CD4-positive, alpha-beta T cell (primary cell): ENCODE measurements at regions not wholly inside any gene's neighbourhood (a gene's known extent, or its start where the extent isn't known, plus 50 kb on each side); places are given as distances from the start of the nearest gene placed in this dataset.

Experiments
- ATAC-seq: fragments of 200-7000 bp; cut with Tn5 transposase; one replicate; pipeline ENCODE4 v1.10.0; 2022; ENCODE audit warnings: mild to moderate bottlenecking; ENCODE audit not compliant: poor library complexity
- CTCF ChIA-PET: fragments of 350-600 bp; sonication (Branson Sonifier 250); formaldehyde crosslinking; loops from one replicate; lab custom pipeline; 2021; ENCODE audit warnings: antibody characterized with exemption, inconsistent platforms; lab: Charles Lee
- POLR2A ChIA-PET: fragments of 350-600 bp; sonication (Branson Sonifier 250); formaldehyde crosslinking; loops from one replicate; lab custom pipeline; 2021; ENCODE audit warnings: antibody characterized with exemption, inconsistent platforms; lab: Charles Lee
- DNase-seq, 14 experiments: peaks; one replicate each; pipeline ENCODE4 v3.0.0-alpha.2; 2013 to 2020; ENCODE audit warnings: mixed read lengths in 2 of 14
- H3K27ac ChIP-seq, 2 donors: one replicate each; pipeline versions ENCODE4 v1.5.1 to v1.7.0; 2013; ENCODE audit warnings: low read length in 2 of 2, low read depth in 1 of 2, mild to moderate bottlenecking in 1 of 2
- H3K27me3 ChIP-seq, 2 experiments: 1 replicate in 1 of 2; 2 replicates in 1 of 2; pipeline versions ENCODE4 v1.6.1 to v1.7.0; 2013; ENCODE audit warnings: low read length in 2 of 2, control low read depth in 1 of 2, mild to moderate bottlenecking in 1 of 2, moderate library complexity in 1 of 2; ENCODE audit not compliant: insufficient read depth in 2 of 2, control insufficient read depth in 1 of 2
- H3K36me3 ChIP-seq: one replicate; pipeline ENCODE4 v1.6.1; 2013; ENCODE audit warnings: low read length, control low read depth; ENCODE audit not compliant: insufficient read depth
- H3K4me1 ChIP-seq: one replicate; pipeline ENCODE4 v1.6.1; 2013; ENCODE audit warnings: low read length, control low read depth; ENCODE audit not compliant: insufficient read depth
- H3K4me3 ChIP-seq: one replicate; pipeline ENCODE4 v1.5.1; 2013; ENCODE audit warnings: mild to moderate bottlenecking, low read length, moderate library complexity
- H3K9me3 ChIP-seq, 2 experiments: 1 replicate in 1 of 2; 2 replicates in 1 of 2; pipeline versions ENCODE4 v1.6.1 to v1.7.0; 2013; ENCODE audit warnings: low read length in 2 of 2, mild to moderate bottlenecking in 2 of 2, control low read depth in 1 of 2, moderate library complexity in 1 of 2; ENCODE audit not compliant: control insufficient read depth in 1 of 2, insufficient read depth in 1 of 2
- H3K27ac Mint-ChIP-seq: one replicate; pipeline ENCODE4 v1.8.0; 2020; ENCODE audit warnings: mixed read lengths
- H3K27me3 Mint-ChIP-seq: one replicate; pipeline ENCODE4 v1.8.0; 2021; ENCODE audit warnings: mixed read lengths
- H3K36me3 Mint-ChIP-seq: one replicate; pipeline ENCODE4 v1.8.0; 2021; ENCODE audit warnings: low read depth, mixed read lengths
- H3K4me1 Mint-ChIP-seq: one replicate; pipeline ENCODE4 v1.8.0; 2021; ENCODE audit warnings: low read depth, mixed read lengths
- H3K4me3 Mint-ChIP-seq: one replicate; pipeline ENCODE4 v1.8.0; 2020; ENCODE audit warnings: mild to moderate bottlenecking, mixed read lengths
- H3K9me3 Mint-ChIP-seq: one replicate; pipeline ENCODE4 v1.8.0; 2020; ENCODE audit warnings: mixed read lengths
- intact Hi-C, 2 experiments: fragments of 100-400 bp; cut with DNase I in 1 of 2; cut with micrococcal nuclease in 1 of 2; formaldehyde crosslinking; loops; one replicate each; pipeline versions ENCODE4 v1.15.1 to v1.9.0; 2023 to 2025; cut with DNase I, micrococcal nuclease
- TF ChIP-seq, protein P1 (sequence below): fragments of 200-600 bp; IDR thresholded peaks from one replicate; pipeline ENCODE4 v1.8.0; 2022; ENCODE audit warnings: antibody characterized with exemption, mild to moderate bottlenecking

DNA sequence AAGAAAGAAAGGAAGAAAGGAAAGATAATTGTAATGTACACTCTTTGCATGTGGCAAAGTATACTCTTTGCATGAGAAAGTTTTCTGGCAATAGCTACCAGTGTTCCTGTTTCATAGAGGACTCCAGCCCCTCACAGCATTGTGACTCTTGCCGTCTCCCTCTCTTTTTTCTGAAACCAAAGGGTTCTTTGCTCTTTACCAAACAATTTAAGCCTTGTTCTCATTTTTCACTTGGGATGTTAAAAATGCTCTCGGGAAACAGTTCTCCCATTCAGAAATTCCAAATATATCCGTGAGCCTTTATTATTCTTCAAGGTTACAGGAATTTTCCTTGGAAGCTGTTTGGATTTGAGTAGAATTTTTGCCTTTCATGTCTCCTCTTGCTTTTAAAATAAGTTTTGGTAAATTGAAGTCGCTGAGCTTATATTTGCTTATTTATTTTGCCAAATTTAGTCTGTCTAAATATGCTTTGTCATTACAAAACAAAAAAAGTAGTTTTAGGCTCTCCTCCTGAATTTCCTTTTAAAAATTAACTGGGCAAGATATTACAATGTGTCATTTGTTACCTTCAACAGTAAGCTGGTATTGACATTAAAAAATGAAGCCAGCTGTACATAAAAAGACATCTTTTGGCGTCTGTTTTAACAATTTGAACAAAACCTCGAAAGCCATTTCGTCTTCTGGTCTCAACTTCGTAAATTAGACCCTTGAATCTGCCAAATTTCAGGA lies 103.8 kb upstream of the ARMC2 start:
- H3K4me1 Mint-ChIP-seq: no peaks in the 10 kb centered on the region
- DNase-seq (no peak), ATAC-seq (no peak)
- no peak overlapping the region for H3K4me3 Mint-ChIP-seq
- H3K27ac ChIP-seq: no peak overlapping the region
- H3K4me1 ChIP-seq: no peaks in the 10 kb centered on the region
- H3K36me3 ChIP-seq: no peaks in the 10 kb centered on the region
- no peak overlapping the region for H3K4me3 ChIP-seq
- H3K27me3 Mint-ChIP-seq: peaks cover 14% of the 10 kb centered on the region
- no peaks in the 10 kb centered on the region for H3K9me3 Mint-ChIP-seq
- ChIA-PET CTCF (no interaction called here), POLR2A (no interaction called here)
- intact Hi-C loops: no loop called here
- H3K27me3 ChIP-seq: no peaks in the 10 kb centered on the region
- TF ChIP-seq, protein P1, sequence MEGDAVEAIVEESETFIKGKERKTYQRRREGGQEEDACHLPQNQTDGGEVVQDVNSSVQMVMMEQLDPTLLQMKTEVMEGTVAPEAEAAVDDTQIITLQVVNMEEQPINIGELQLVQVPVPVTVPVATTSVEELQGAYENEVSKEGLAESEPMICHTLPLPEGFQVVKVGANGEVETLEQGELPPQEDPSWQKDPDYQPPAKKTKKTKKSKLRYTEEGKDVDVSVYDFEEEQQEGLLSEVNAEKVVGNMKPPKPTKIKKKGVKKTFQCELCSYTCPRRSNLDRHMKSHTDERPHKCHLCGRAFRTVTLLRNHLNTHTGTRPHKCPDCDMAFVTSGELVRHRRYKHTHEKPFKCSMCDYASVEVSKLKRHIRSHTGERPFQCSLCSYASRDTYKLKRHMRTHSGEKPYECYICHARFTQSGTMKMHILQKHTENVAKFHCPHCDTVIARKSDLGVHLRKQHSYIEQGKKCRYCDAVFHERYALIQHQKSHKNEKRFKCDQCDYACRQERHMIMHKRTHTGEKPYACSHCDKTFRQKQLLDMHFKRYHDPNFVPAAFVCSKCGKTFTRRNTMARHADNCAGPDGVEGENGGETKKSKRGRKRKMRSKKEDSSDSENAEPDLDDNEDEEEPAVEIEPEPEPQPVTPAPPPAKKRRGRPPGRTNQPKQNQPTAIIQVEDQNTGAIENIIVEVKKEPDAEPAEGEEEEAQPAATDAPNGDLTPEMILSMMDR: no peak
- H3K27ac Mint-ChIP-seq: no peak overlapping the region
- H3K9me3 ChIP-seq: no peaks in the 10 kb centered on the region
- no peaks in the 10 kb centered on the region for H3K36me3 Mint-ChIP-seq

DNA sequence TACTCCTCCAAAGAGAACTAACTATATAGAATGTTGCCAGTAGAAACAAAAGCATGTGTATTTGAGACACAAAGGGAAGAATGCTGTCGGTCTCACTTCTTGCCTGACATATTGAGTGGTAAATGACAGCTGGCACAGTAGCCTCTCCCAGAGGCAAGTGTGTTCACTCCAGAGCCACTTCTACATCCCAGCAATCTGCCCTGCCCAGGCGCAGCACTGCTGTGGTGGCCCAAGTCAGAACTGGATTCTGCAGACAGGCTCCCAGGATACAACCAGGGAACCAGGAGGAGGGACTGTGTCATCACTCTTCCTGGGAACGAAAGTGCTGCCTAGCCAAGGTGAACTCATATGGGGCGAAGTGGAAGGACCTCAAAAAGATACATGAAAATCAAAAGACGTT lies 103.2 kb upstream of the ARMC2 start:
- Mint-ChIP-seq H3K27ac (no peak overlapping the region), H3K27me3 (peaks cover 14% of the 10 kb centered on the region), H3K9me3 (no peaks in the 10 kb centered on the region), H3K36me3 (no peaks in the 10 kb centered on the region), H3K4me3 (no peak overlapping the region), H3K4me1 (no peaks in the 10 kb centered on the region)
- Histone ChIP-seq H3K27ac (no peak overlapping the region), H3K4me1 (no peaks in the 10 kb centered on the region), H3K27me3 (no peaks in the 10 kb centered on the region), H3K36me3 (no peaks in the 10 kb centered on the region), H3K4me3 (no peak overlapping the region), H3K9me3 (no peaks in the 10 kb centered on the region)
- CTCF ChIA-PET: no interaction called here
- intact Hi-C loops: no loop called here
- TF ChIP-seq, protein P1: no peak
- DNase-seq (no peak), ATAC-seq (no peak)
- POLR2A ChIA-PET: no interaction called here

DNA sequence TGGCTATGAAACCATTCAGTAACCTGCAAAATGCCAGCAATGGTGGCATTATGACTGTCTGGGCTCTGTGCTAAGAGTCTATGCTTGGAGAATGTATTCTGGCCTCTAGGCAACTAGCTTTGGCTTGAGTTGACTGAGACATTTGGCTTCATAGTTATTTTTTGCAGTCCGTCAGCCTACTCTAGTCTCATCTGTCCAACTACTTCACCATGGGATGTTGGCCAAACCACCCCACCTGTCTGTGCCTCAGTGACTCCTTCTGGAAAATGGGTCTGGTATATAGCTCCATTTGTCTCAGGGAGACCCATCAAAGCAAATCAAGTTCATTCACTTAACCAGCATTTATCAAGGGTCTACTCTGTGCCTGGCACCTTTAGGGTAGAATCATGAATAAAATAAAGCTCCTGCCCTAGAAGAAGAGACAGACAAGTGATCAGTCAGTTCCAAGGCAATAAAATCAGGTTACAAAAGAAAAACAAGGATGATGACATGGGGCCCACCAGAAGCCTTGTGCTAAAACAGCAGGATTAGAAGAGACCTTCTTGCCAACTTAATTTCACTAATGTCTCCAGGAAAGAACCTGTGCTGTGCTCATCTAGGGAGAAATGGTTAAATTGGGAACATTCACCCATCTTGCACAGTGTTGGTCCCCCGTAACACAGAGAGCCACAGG lies 102.4 kb upstream of the ARMC2 start:
- H3K4me3 Mint-ChIP-seq: no peak overlapping the region

More for the DNA sequence above, 102.4 kb upstream of the ARMC2 start:
- no peaks in the 10 kb centered on the region for H3K36me3 Mint-ChIP-seq
- H3K9me3 Mint-ChIP-seq: no peaks in the 10 kb centered on the region
- H3K4me3 ChIP-seq: no peak overlapping the region
- H3K27me3 ChIP-seq: no peaks in the 10 kb centered on the region
- no peaks in the 10 kb centered on the region for H3K4me1 ChIP-seq
- H3K27me3 Mint-ChIP-seq: peaks cover 14% of the 10 kb centered on the region
- no peaks in the 10 kb centered on the region for H3K9me3 ChIP-seq
- ChIA-PET CTCF (no interaction called here), POLR2A (no interaction called here)
- no peaks in the 10 kb centered on the region for H3K36me3 ChIP-seq
- ATAC-seq (no peak), DNase-seq (no peak)
- intact Hi-C loops: no loop called here
- H3K27ac ChIP-seq: no peak overlapping the region
- TF ChIP-seq, protein P1: no peak
- no peak overlapping the region for H3K27ac Mint-ChIP-seq
- no peaks in the 10 kb centered on the region for H3K4me1 Mint-ChIP-seq
